HL-60 (cell line): ENCODE measurements at regions not wholly inside any gene's neighbourhood (a gene's known extent, or its start where the extent isn't known, plus 50 kb on each side); places are given as distances from the start of the nearest gene placed in this dataset.

ENCODE experiments used
- DNase-seq, 2 experiments: peaks; one replicate each; pipeline ENCODE4 v3.0.0-alpha.2; 2010 to 2020; ENCODE audit warnings: low read depth in 1 of 2, low spot score in 1 of 2
- H3K27ac ChIP-seq: fragments of 250-450 bp; sonication (Bioruptor Pico); replicated peaks from 2 replicates; pipeline ENCODE4 v1.5.1; 2020; ENCODE audit warnings: mild to moderate bottlenecking, moderate library complexity
- H3K27me3 ChIP-seq: fragments of 250-450 bp; sonication (Bioruptor Pico); 2 replicates; pipeline ENCODE4 v1.5.1; 2021; ENCODE audit warnings: mild to moderate bottlenecking, moderate library complexity; ENCODE audit not compliant: insufficient read depth, poor library complexity, severe bottlenecking
- H3K4me3 ChIP-seq: replicated peaks from 2 replicates; pipeline ENCODE4 v1.5.1; 2011; ENCODE audit warnings: mild to moderate bottlenecking, control low read depth, low read length; ENCODE audit not compliant: insufficient read depth
- CTCF ChIP-seq: IDR thresholded peaks from one replicate; pipeline ENCODE4 v1.5.1; 2011; ENCODE audit warnings: low read length, control low read depth, inconsistent platforms; ENCODE audit not compliant: insufficient read depth
- GABPA ChIP-seq: IDR thresholded peaks from 2 replicates; pipeline ENCODE4 v1.6.1; 2012; ENCODE audit warnings: low read depth
- POLR2AphosphoS5 ChIP-seq: IDR thresholded peaks from 2 replicates; pipeline ENCODE4 v1.6.1; 2012; ENCODE audit warnings: low read depth
- REST ChIP-seq: IDR thresholded peaks from 2 replicates; pipeline ENCODE4 v1.6.1; 2012; ENCODE audit warnings: low read depth; ENCODE audit not compliant: insufficient replicate concordance
- SPI1 ChIP-seq: IDR thresholded peaks from 2 replicates; pipeline ENCODE4 v1.6.1; 2012; ENCODE audit warnings: low read depth, mild to moderate bottlenecking, borderline replicate concordance

- TF ChIP-seq CTCF (no peak), REST (no peak), SPI1 (no peak), POLR2AphosphoS5 (no peak), GABPA (no peak)
Observed at GRCh38 chr9:31637861-31638260, 746.6 kb upstream of the ACO1 start.

GRCh38 chr9:31639451-31639850, 745.0 kb upstream of the ACO1 start:
- TF ChIP-seq GABPA (no peak), REST (no peak), POLR2AphosphoS5 (no peak), SPI1 (no peak), CTCF (no peak)
- no peak overlapping the region for H3K27ac ChIP-seq
- no peak overlapping the region for H3K4me3 ChIP-seq
- no peaks in the 10 kb centered on the region for H3K27me3 ChIP-seq
- no peak for DNase-seq

More at GRCh38 chr9:31637861-31638260, 746.6 kb upstream of the ACO1 start:
- Histone ChIP-seq H3K27ac (no peak overlapping the region), H3K4me3 (no peak overlapping the region), H3K27me3 (no peaks in the 10 kb centered on the region)
- no peak for DNase-seq

- no peak for DNase-seq
- Histone ChIP-seq H3K27ac (no peak overlapping the region), H3K4me3 (no peak overlapping the region), H3K27me3 (no peaks in the 10 kb centered on the region)
- TF ChIP-seq POLR2AphosphoS5 = no peak
- no peak for TF ChIP-seq GABPA
- TF ChIP-seq REST = no peak
- no peak for TF ChIP-seq CTCF
- no peak for TF ChIP-seq SPI1
Observed at GRCh38 chr9:31669311-31669710, 715.1 kb upstream of the ACO1 start.
